ENCODE measurements at regions not wholly inside any gene's neighbourhood (a gene's known extent, or its start where the extent isn't known, plus 50 kb on each side); places are given as distances from the start of the nearest gene placed in this dataset.
"Not testable (repeated sequence)": the region's sequence is repeated elsewhere in the genome, so short reads cannot be mapped to it uniquely, and the experiment has no call there.

- DNase-seq (ENCODE audit: low read depth), result no peak
Measured at GRCh38 chr14:45976001-45976400, 675.6 kb downstream of the RPL10L start.

- no peak for DNase-seq (ENCODE audit: low read depth)
Measured at GRCh38 chr14:45972416-45972815, 679.2 kb downstream of the RPL10L start.

- DNase-seq (ENCODE audit: low read depth), result no peak
Measured at GRCh38 chr14:45970621-45971020, 681.0 kb downstream of the RPL10L start.

- DNase-seq (ENCODE audit: low read depth), result no peak
Measured at GRCh38 chr14:45968037-45968436, 683.5 kb downstream of the RPL10L start.

- no peak for DNase-seq (ENCODE audit: low read depth)
Measured at GRCh38 chr14:45949479-45949878, 696.5 kb upstream of the MIS18BP1 start.

- no peak for DNase-seq (ENCODE audit: low read depth)
Measured at GRCh38 chr14:45947830-45948229, 694.8 kb upstream of the MIS18BP1 start.

- DNase-seq (ENCODE audit: low read depth), result no peak
Measured at GRCh38 chr14:45946251-45946650, 693.2 kb upstream of the MIS18BP1 start.

GRCh38 chr14:45940318-45940717 lies 687.3 kb upstream of the MIS18BP1 start:
- DNase-seq (ENCODE audit: low read depth), result no peak

- DNase-seq (ENCODE audit: low read depth), result no peak
Measured at GRCh38 chr14:45939572-45939971, 686.6 kb upstream of the MIS18BP1 start.

- not testable (repeated sequence) for DNase-seq (ENCODE audit: low read depth)
Measured at GRCh38 chr14:45919995-45920394, 667.0 kb upstream of the MIS18BP1 start.

GRCh38 chr14:45916340-45916953 lies 663.4 kb upstream of the MIS18BP1 start:
- no peak for DNase-seq (ENCODE audit: low read depth)

GRCh38 chr14:45907782-45908181 lies 654.8 kb upstream of the MIS18BP1 start:
- DNase-seq (ENCODE audit: low read depth), result no peak

- DNase-seq (ENCODE audit: low read depth), result no peak
Measured at GRCh38 chr14:45906257-45906656, 653.3 kb upstream of the MIS18BP1 start.

GRCh38 chr14:45905672-45906071 lies 652.7 kb upstream of the MIS18BP1 start:
- DNase-seq (ENCODE audit: low read depth), result no peak

GRCh38 chr14:45904314-45904713 lies 651.3 kb upstream of the MIS18BP1 start:
- no peak for DNase-seq (ENCODE audit: low read depth)

GRCh38 chr14:45902241-45902640 lies 649.2 kb upstream of the MIS18BP1 start:
- no peak for DNase-seq (ENCODE audit: low read depth)

- no peak for DNase-seq (ENCODE audit: low read depth)
Measured at GRCh38 chr14:45897439-45897838, 644.4 kb upstream of the MIS18BP1 start.

- DNase-seq (ENCODE audit: low read depth), result no peak
Measured at GRCh38 chr14:45893127-45893526, 640.1 kb upstream of the MIS18BP1 start.

GRCh38 chr14:45891417-45892080 lies 638.5 kb upstream of the MIS18BP1 start:
- DNase-seq (ENCODE audit: low read depth), result no peak

- DNase-seq (ENCODE audit: low read depth), result not testable (repeated sequence)
Measured at GRCh38 chr14:45888766-45889285, 635.8 kb upstream of the MIS18BP1 start.

GRCh38 chr14:45877981-45878380 lies 625.0 kb upstream of the MIS18BP1 start:
- DNase-seq (ENCODE audit: low read depth), result no peak

GRCh38 chr14:45868863-45869262 lies 615.9 kb upstream of the MIS18BP1 start:
- no peak for DNase-seq (ENCODE audit: low read depth)

- no peak for DNase-seq (ENCODE audit: low read depth)
Measured at GRCh38 chr14:45868377-45868776, 615.4 kb upstream of the MIS18BP1 start.

All from GM04504 (cell line).